MV-4-11 (cell line): ENCODE measurements at regions not wholly inside any gene's neighbourhood (a gene's known extent, or its start where the extent isn't known, plus 50 kb on each side); places are given as distances from the start of the nearest gene placed in this dataset.
A peak's percentile ranks its signal among the peaks of the same experiment; 100 is the strongest.

Experiments
- DNase-seq: peaks from one replicate; lab custom pipeline; 2025; lab: John Stamatoyannopoulos, UW

- no peak for DNase-seq
These were observed 295.5 kb upstream of the KAZN start for GRCh38 chr1:14303011-14303410.

- DNase-seq: no peak
These were observed 294.1 kb upstream of the KAZN start for GRCh38 chr1:14304381-14304865.

GRCh38 chr1:14308460-14308859, 290.0 kb upstream of the KAZN start:
- DNase-seq: no peak

DNA sequence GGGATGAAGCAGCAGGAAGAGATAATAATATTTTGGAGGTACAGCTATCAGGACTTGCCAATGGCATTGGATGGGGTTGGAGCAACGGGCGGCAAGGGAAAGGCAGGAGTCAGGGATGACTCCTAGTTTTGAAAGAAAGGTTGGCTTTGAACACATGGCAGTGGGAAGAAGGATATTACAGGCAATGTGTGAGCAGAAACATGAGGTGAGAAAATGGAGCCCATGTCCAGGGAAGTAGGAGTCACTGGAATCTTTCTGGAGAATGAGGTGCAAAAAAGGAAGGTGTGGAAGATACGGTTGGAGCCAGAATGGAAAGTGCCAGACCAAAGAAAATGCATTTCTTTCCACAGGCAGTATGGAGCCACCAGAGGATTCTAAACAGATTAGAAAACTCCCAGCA, 288.5 kb upstream of the KAZN start:
- no peak for DNase-seq

DNA sequence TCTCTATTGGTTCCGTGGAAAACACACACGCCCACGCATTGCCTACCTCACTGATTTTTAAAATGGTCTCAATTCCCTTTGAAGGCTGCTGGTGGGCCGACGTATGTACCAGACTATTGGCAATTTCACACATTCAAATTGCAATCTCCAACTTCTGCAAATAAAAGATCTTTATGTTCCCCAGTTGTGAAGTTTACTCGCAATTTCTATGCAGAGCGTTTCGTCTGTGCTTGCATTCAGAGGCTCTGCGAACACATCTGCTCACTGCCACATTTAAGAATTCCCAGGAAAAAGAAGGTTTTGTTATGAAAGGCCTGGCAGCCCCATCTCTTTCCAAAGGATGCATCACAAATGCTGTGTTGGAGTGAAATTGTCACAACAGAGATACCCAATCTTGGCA, 288.0 kb upstream of the KAZN start:
- no peak for DNase-seq

GRCh38 chr1:14313731-14314431, 284.6 kb upstream of the KAZN start:
- no peak for DNase-seq

- no peak for DNase-seq
These were observed 279.7 kb upstream of the KAZN start for GRCh38 chr1:14318830-14319229.

DNA sequence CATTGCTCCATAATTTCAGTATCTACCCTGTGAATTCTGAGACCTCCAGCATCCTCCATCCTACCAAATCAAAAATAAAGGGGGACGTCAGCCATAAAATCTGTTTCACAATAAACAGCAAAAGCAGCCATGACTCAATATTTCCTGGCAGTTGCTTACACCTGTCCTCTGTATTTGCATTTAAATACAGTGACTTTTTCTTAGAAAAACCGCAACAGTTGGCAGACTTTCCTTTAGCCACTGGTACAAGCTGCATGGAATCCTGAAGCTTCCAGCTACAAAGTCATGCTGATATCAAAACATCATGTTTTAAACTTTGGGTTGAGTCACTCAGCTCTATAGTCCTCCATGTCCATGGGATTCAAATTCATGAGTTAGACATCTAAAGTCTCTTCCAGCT, 278.0 kb upstream of the KAZN start:
- DNase-seq: no peak

GRCh38 chr1:14320986-14321385, 277.5 kb upstream of the KAZN start:
- DNase-seq: no peak

DNA sequence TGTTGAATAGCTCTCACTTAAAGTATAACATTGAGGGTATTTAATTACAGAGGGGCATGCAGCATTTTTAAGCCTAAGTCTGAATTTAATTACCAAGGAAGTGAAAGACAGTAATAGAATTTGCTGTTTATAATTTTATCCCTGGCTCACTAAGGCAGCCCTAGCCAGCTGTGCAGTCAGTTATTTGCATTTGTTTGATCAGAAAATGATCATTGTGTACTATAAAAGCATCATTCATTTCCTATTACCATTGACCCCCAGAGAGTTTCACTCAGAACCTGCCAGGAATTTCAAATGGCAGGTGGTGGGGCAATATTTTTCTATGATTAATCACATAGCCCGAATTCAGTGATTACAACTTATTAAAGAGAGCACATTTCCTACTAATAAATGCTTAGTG, 277.1 kb upstream of the KAZN start:
- no peak for DNase-seq

DNA sequence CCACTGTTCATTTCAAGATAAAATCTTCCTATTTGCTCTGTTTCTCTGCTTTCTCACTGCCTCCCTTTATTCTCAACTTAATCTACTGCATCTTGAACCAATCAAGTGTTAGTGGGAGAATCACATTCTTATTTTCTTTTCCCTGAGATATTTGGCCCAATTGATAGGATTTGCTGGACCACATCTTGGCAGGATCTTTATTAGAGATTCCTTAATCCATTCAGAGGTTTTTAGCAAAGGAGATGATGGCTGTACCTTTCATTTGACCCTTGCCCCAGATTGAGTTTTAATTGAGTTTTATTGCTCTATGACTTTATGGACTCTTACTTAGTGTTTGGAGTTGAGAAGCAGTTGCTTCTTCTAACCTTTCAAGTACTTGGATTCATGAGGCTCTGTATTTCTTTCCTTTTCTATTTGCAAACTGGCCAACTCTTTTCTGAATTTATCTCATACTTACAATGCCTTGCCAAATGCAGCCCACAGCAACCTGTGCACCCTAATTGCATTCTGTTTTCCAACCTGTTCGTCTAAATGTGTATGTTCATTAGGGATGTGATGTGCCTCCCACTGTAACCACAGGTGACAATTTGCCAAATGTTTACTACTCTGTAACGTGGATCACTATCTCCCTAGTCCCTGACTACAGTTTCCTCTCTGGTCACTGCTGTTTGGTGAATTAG, 274.8 kb upstream of the KAZN start:
- no peak for DNase-seq

DNA sequence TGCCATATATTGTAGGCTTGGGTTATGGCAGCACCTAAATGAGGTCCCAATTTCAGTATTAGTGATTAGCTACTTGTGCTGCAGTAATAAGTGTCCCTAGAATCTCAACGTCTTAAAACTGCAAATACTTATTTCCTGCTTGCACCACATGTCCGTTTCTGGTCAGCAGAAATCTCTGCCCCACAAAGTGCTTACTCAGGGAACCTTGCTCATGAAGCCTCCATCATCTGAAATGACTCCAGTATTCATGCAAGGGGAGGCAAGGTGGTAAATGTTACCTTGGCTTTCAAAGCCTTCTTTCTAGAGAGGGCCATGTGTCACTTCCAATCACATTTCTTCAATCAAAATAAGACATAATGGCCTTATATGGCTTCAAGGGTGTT, 274.2 kb upstream of the KAZN start:
- DNase-seq: no peak

DNA sequence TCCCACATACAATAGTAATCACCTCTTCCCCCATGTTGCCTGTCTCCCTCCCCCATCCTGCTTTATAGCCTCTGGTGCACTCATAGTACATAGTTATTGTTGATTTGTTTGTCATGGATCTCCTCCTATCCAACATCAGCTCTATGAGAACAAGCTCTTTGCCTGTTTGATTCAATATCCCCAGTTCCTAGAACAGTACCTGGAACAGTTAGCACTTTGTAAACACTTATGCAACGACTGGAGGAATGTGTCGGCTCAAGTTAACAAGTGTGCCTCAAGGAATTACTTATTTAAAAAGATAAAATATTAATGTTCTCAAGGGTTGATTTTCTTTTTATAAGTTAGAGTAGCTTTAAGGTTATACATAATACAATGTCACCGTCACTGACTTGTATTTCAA, 271.6 kb upstream of the KAZN start:
- no peak for DNase-seq

- DNase-seq: no peak
These were observed 269.8 kb upstream of the KAZN start for GRCh38 chr1:14328685-14329084.

GRCh38 chr1:14332158-14332557, 266.3 kb upstream of the KAZN start:
- DNase-seq: no peak

DNA sequence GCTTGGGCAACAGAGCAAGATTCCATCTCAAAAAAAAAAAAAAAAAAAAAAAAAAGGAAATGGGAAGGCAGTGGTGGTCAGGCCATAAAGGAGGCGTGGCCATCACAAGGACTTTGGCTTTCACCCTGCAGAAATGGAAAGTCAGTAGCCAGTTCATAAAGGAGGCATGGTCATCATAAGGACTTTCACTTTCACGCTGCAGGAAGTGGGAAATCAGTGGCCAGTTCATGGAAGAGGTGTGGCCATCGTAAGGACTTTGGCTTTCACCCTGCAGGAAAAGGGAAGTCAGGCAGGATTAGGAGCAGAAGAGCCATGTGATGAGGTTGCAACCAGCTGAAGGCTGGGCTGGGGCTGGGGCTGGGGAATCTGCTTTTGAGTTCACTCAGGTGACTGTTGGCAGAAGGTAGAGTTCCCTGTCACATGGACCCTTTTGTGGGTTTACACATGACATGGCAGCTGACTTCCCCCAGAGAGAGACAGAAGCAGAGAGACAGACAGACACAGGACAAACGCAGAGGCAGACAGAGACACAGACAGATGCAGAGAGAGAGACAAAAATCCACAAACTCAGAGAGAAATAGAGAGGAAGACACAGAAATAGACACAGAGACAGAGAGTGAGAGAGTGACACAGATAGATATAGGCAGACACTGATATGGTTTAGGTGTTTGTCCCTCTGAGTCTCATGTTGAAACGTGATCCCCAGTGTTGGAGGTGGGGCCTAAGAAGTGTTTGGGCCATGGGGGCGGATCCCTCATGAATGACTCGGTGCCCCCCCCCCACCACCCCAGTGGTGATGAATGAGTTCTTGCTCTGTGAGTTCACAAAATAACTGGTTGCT, 263.9 kb upstream of the KAZN start:
- peak; percentile 67 for DNase-seq

GRCh38 chr1:14338509-14338908, 260.0 kb upstream of the KAZN start:
- no peak for DNase-seq

DNA sequence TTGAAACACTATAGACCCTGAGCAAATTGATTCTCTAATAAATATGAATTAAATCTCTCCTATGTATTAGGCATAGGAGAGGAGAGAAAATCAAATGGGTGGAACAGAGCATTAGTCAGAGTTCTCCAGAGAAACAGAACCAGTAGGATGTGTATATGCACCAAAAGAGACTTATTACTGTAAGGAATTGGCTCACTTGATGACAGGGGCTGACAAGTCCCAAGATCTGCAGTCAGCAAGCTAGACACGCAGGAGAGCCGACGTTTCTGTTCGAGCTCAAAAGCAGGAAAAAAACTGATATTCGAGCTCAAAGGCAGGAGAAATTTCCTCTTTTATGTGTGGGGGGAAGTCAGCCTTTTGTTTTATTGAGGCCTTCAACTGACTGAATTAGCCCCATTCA, 259.2 kb upstream of the KAZN start:
- no peak for DNase-seq

- no peak for DNase-seq
These were observed 258.3 kb upstream of the KAZN start for GRCh38 chr1:14340002-14340785.

- DNase-seq: no peak
These were observed 257.3 kb upstream of the KAZN start for GRCh38 chr1:14341147-14341546.

- no peak for DNase-seq
These were observed 252.4 kb upstream of the KAZN start for GRCh38 chr1:14345946-14346550.

- DNase-seq: no peak
These were observed 251.3 kb upstream of the KAZN start for GRCh38 chr1:14347186-14347585.
